LNCAP (cell line): ENCODE measurements at regions not wholly inside any gene's neighbourhood (a gene's known extent, or its start where the extent isn't known, plus 50 kb on each side); places are given as distances from the start of the nearest gene placed in this dataset.

Experiments
- CTCF ChIP-seq: fragments of 450-650 bp; IDR thresholded peaks from 2 replicates; pipeline ENCODE4 v1.5.1; 2017; ENCODE audit warnings: mild to moderate bottlenecking

- TF ChIP-seq CTCF = no peak
Measured at GRCh38 chr14:25887251-25887878, 710.5 kb downstream of the NOVA1 start.

DNA sequence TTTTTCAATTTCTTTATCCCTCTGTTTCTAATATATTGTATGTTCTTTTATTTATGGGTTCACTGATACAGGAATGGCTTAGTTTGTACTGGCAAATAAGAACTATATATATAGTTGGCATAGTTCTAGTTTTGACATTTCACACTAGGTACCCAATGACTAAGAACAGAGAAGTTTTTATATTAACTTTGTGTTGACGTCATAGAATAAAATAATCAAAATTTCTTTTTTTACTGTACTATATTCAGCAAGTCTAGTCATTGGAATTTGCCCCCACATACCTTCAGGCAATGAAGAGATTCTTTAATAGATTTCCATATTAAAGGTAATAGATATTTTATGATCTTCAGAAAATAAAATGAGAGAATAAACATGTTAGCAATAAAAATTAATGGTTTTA lies 713.2 kb downstream of the NOVA1 start:
- TF ChIP-seq CTCF = no peak

DNA sequence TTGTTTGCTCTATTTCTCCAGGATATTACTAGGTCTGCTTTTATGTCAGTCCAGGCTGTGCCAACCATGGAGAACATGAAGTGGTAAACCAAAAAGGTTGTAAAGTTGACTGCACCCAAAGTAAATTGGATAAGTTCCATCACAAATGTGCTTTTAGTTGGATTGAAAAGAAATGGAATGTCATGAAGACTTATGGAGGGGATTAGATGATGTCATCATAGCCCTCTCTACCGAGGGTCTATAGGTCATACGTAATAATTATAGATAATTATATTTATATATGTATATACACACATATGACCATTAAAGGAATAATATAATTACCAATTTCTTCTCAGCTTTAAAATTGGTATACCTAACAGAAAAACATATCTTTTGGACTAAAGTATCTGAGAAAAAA lies 714.9 kb downstream of the NOVA1 start:
- TF ChIP-seq CTCF = no peak

GRCh38 chr14:25875475-25875874 lies 722.4 kb downstream of the NOVA1 start:
- TF ChIP-seq CTCF = no peak

DNA sequence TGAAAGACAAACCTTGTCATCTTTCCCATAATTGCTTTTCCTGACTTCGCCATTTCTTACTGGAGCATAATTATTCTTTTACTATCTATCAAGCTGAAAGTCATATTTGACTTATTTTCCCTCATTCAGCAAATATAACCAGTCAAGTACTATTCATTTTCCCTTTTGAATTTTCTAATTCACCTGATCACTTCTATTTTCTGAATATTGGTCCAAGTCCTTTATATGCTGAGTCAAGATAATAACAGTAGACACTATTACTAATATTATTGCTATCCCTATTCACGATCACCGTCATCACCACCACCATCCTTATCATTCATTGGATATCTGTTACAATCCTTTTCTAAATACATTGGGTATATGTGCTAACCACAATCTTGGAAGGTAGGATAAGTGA lies 728.0 kb downstream of the NOVA1 start:
- TF ChIP-seq CTCF = no peak

DNA sequence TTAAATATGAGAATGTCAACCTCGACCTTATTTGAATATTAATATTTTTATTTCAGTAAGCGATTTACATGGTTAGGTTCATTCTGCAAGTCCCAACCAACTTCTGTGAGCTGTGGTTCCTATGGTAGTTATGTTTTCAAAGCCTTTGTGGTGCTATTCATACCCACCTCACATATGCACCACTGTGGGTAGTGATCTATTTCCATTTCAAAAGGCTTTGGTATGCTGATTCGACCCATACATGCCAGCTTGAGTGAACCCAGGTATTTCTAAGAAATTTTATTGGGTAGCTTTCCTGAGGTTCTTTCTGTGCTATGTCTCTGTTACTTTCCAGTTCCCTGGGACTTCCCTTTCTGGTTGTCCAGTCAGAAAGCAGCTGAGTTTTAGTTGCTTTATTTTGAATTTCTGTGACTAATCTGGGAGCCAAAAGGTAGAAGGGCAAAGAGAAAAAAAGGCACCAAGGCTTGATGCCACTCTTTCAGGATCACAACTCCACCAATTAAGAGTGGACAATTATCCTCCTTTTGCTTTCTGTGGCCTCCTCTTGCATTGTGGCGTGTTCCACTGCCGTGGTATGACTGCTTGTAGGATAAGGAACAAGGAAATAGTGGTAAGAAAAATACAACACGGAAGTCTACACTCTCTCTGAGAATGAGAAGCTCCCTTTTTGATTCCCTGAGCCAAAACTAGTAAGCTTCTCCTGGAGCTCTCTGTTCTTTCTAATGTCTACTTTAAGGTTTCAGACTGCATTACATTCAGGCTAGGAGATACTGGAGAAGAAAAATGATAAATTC lies 729.1 kb downstream of the NOVA1 start:
- TF ChIP-seq CTCF = no peak

- TF ChIP-seq CTCF = no peak
Measured at GRCh38 chr14:25861406-25861805, 736.4 kb downstream of the NOVA1 start.
